Heart left ventricle (tissue), 13 donors: ENCODE measurements at regions not wholly inside any gene's neighbourhood (a gene's known extent, or its start where the extent isn't known, plus 50 kb on each side); places are given as distances from the start of the nearest gene placed in this dataset.

Experiments used
- POLR2A ChIP-seq, 2 donors: fragments of 450-650 bp; IDR thresholded peaks; one replicate each; pipeline ENCODE4 v1.6.1; 2017; ENCODE audit warnings: antibody characterized with exemption in 2 of 2, mild to moderate bottlenecking in 2 of 2, moderate library complexity in 2 of 2
- TF ChIP-seq, protein P1 (sequence below), 12 donors: fragments of 200-600 bp; sonication (generic) in 4 of 12; IDR thresholded peaks; one replicate each; pipeline versions ENCODE4 v1.5.0 to v1.8.0; 2018 to 2022; ENCODE audit warnings: antibody characterized with exemption in 12 of 12, mild to moderate bottlenecking in 5 of 12
- donor health status: ischemic (EF 13 %, LVEDD 7.1; RV severe dilation, severe dysfunction).
- donor health status: DM: no; HTN: yes; CAD: no.
- donor health status: DM: no; HTN: no; CAD: no.
- donor health status: ischemic (EF 25% LVEDD 6.9; RV normal size, moderate dysfunction).
- donor health status: ischemic (EF 25% LVEDD 5.7; RV mildly dilated, moderate dysfunction).
- donor health status: ischemic (EF 35%, LVEDD 5.7; RV mildly dilated, moderate dysfunction).
- donor health status: nonischemic (EF 11% LVEDD 7.7; RV severe dilation, severe dysfunction).
- donor health status: DM: yes; HTN: yes; CAD: no.
- donor health status: PGD.
- donor health status: ischemic (EF 29% LVEDD 5.4; RV normal size, mild dysfunction).
- donor health status: nonischemic (EF 23%, LVEDD 6.1; RV moderate dilation, normal function).

DNA sequence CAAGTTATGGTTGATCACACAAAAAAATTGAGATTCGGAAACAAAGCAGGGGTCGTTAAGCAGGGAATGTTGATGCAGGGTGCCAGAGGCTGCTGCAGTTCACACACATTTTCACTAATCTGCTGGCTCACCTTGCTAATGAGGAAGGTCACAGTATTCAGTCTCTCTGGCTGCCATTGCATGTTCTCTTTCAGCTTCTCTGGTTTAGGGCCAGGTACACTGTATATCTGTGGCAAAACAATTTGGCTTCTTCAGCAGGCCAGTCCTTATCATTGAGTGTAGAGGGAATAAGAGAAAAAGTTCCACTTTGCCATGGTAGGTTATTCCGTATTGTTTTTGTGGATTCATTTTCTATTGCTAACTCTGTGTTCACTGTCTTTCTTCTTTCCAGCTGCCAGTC, 283.7 kb upstream of the ANO3 start:
- TF ChIP-seq, protein P1, sequence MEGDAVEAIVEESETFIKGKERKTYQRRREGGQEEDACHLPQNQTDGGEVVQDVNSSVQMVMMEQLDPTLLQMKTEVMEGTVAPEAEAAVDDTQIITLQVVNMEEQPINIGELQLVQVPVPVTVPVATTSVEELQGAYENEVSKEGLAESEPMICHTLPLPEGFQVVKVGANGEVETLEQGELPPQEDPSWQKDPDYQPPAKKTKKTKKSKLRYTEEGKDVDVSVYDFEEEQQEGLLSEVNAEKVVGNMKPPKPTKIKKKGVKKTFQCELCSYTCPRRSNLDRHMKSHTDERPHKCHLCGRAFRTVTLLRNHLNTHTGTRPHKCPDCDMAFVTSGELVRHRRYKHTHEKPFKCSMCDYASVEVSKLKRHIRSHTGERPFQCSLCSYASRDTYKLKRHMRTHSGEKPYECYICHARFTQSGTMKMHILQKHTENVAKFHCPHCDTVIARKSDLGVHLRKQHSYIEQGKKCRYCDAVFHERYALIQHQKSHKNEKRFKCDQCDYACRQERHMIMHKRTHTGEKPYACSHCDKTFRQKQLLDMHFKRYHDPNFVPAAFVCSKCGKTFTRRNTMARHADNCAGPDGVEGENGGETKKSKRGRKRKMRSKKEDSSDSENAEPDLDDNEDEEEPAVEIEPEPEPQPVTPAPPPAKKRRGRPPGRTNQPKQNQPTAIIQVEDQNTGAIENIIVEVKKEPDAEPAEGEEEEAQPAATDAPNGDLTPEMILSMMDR (IDR thresholded peaks at IDR 0.05): no peak
- no peak for TF ChIP-seq POLR2A (IDR thresholded peaks at IDR 0.05)
